ENCODE measurements at regions not wholly inside any gene's neighbourhood (a gene's known extent, or its start where the extent isn't known, plus 50 kb on each side); places are given as distances from the start of the nearest gene placed in this dataset.
A peak's percentile ranks its signal among the peaks of the same experiment; 100 is the strongest.
"Not testable (repeated sequence)": the region's sequence is repeated elsewhere in the genome, so short reads cannot be mapped to it uniquely, and the experiment has no call there.

- no peak for DNase-seq (ENCODE audit: extremely low read depth, low read depth)
These were observed 141.5 kb upstream of the MPHOSPH6 start for GRCh38 chr16:82311528-82311927.

DNA sequence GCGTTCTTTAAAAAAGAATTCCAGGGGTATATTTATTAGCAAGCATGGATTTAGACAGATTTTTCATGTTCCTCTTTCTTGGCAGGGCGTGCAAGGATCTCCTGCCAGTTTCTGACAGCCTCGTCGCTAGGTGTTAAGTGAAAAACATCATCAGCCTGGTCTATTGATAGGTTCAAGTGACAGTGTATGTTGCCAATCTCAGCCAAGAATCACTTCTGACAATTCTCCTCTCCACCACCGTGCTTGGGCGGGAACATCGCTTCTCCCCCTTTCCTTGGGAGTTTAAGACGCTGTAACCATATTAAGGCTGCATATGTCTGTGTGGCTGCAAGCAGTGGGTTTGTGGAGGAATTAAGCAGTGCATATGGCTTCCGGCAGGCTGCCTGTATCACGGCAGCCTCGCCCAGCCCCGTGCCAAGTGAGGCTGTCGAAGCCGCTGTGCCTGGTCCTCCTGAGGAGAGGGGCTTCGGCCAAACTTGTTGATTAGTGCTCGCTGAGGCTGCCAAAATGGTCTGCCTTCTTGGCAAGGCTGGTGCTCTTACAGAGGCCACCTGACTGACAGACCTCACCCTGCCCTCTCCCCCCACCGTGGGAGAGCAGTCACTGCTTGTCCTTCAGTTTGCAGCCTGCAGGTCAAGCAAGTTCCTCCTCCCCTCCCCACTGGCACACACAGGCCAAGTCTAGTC, 132.2 kb upstream of the MPHOSPH6 start:
- DNase-seq (ENCODE audit: extremely low read depth, low read depth) = no peak

- DNase-seq (ENCODE audit: extremely low read depth, low read depth) = no peak
These were observed 131.2 kb upstream of the MPHOSPH6 start for GRCh38 chr16:82301146-82301755.

DNA sequence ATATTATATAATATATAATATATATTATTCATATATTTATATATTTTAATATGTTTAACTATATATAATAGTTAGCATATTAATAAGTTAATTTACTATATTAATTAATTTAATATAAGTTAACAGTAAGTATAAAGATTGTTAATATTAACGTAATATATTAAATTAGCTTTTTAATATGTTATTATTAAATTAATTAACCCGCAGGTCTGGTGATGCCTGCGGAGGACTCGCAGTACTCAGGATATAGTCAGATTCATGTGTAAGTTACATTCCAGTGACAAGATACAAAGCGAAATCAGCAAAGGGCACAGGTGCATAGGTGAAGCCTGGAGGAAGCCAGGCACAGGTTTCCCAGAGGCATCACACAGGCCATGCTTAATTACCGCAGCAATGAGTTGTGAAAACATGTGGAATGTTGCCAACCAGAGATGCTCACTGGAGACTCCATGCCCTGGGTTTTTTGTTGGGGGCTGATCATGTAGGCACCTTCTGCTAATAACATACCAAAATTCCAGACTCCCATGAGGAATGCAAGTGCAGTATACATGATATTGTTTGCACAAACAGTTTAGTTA, 130.4 kb upstream of the MPHOSPH6 start:
- DNase-seq (ENCODE audit: extremely low read depth, low read depth) = no peak

- no peak for DNase-seq (ENCODE audit: extremely low read depth, low read depth)
These were observed 128.4 kb upstream of the MPHOSPH6 start for GRCh38 chr16:82298472-82298871.

- DNase-seq (ENCODE audit: extremely low read depth, low read depth) = no peak
These were observed 125.5 kb upstream of the MPHOSPH6 start for GRCh38 chr16:82295290-82296201.

GRCh38 chr16:82293671-82294070, 123.6 kb upstream of the MPHOSPH6 start:
- DNase-seq (ENCODE audit: extremely low read depth, low read depth) = no peak

DNA sequence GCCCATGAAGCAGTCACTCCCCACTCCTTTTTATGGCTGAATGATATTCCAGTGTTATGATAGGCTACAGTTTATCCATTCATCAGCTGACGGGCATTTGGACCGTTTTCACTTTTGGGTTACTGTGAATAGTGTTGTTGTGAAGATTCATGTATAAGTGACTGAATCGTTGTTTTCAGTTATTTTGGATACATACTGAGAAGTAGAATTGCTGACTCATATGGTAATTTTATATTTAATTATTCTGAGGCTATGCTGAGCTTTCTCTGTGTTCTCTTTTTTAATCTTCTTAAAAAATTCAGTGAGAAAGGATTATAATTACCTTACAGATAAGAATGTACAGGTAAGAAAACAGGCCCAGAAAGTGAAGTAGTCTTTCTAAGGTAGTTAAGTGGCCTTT, 117.9 kb upstream of the MPHOSPH6 start:
- no peak for DNase-seq (ENCODE audit: extremely low read depth, low read depth)

DNA sequence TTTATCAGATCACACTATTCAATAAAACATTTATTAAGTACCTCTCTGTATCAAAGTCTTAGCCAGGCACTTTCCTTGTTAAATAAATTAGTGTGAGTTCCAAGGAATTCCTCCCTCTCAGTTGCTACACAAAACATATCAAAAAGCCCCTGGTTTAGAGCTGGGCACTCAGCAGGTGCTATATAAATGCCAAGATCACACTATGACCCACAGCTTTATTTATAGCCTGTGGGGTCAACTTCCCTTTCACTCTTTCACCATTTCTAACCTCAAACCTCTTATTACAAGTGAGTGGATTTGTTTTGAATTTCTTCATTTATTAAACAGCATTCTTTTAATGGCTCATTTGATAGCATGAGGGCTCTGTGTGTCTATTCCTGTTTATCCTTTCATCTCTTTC, 112.6 kb upstream of the MPHOSPH6 start:
- no peak for DNase-seq (ENCODE audit: extremely low read depth, low read depth)

- no peak for DNase-seq (ENCODE audit: extremely low read depth, low read depth)
These were observed 111.5 kb upstream of the MPHOSPH6 start for GRCh38 chr16:82281544-82281943.

- no peak for DNase-seq (ENCODE audit: extremely low read depth, low read depth)
These were observed 110.8 kb upstream of the MPHOSPH6 start for GRCh38 chr16:82280867-82281266.

- DNase-seq (ENCODE audit: extremely low read depth, low read depth) = not testable (repeated sequence)
These were observed 105.3 kb upstream of the MPHOSPH6 start for GRCh38 chr16:82275349-82275748.

DNA sequence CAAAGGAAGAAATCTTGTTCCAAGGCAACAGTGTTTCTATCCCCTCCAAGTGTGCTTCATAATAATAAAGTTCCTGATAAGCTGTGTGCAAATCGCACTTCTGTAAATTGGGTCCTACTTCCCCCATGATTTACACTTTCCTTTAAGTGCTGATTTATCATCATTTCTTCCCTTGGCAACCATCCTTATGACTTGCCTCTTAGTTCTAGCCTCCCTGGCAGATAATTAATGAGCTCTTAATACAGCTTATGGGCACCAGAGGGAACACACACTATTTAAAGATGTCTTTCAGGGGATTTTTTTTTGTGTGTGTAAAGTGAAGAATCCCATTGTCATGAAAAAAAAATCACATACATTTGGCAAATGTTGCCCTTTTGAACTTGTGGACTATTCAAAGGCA, 101.6 kb upstream of the MPHOSPH6 start:
- no peak for DNase-seq (ENCODE audit: extremely low read depth, low read depth)

DNA sequence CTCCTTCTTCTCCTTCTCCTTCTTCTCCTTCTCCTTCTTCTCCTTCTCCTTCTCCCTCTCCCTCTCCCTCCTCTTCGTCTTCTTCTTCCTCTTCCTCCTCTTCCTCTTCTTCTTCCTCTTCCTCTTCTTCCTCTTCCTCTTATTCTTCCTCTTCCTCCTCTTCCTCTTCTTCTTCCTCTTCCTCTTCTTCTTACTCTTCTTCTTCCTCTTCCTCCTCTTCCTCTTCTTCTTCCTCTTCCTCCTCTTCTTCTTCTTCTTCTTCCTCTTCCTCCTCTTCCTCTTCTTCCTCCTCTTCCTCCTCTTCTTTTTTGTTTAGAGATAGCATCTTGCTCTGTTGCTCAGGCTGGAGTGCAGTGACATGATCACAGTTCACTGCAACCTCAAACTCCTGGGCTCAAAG, 97.7 kb upstream of the MPHOSPH6 start:
- not testable (repeated sequence) for DNase-seq (ENCODE audit: extremely low read depth, low read depth)

- DNase-seq (ENCODE audit: extremely low read depth, low read depth) = no peak
These were observed 95.8 kb upstream of the MPHOSPH6 start for GRCh38 chr16:82265809-82266208.

GRCh38 chr16:82264756-82265155, 94.7 kb upstream of the MPHOSPH6 start:
- no peak for DNase-seq (ENCODE audit: extremely low read depth, low read depth)

GRCh38 chr16:82263521-82264143, 93.6 kb upstream of the MPHOSPH6 start:
- peak; percentile 59 for DNase-seq (ENCODE audit: extremely low read depth, low read depth)

DNA sequence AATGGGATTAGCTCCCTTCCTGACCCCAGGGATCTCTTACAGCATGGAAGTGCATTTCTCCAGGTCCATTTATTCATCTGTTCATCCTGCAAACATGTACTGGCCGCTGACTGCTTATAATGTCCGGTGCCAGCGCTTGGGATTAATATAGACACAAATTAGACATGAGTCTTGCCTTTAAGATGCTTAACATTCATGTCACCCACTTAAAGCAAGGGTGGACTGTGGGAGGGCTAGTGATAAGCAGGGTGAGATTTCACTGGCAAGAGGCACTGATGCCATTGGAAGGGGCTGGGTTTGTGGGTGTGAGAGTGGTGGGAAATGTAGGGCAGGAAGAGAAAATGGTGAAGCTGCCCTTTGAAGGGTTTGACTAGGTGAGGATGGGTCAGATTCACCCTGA, 92.2 kb upstream of the MPHOSPH6 start:
- DNase-seq (ENCODE audit: extremely low read depth, low read depth) = no peak

- DNase-seq (ENCODE audit: extremely low read depth, low read depth) = no peak
These were observed 90.3 kb upstream of the MPHOSPH6 start for GRCh38 chr16:82260212-82260795.

DNA sequence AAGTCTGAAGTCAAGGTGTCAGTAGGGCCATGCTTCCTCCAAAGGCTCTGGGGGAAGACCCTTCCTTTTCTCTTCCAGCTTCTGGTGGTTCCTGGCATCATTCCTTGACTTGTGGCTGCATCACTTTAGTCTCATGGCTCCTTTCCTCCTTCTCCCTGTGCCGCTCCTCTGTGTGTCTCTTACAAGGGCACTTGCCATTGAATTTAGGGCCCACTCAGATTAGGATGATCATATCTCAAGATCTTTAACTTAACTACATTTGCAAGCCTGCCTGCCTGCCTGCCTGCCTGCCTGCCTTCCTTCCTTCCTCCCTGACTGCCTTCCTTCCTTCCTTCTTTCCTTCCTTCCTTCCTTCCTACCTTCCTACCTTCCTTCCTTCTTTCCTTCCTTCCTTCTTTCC, 89.7 kb upstream of the MPHOSPH6 start:
- no peak for DNase-seq (ENCODE audit: extremely low read depth, low read depth)
